Keratinocyte (primary cell): ENCODE measurements at regions not wholly inside any gene's neighbourhood (a gene's known extent, or its start where the extent isn't known, plus 50 kb on each side); places are given as distances from the start of the nearest gene placed in this dataset.
"Not testable (repeated sequence)": the region's sequence is repeated elsewhere in the genome, so short reads cannot be mapped to it uniquely, and the experiment has no call there.

Source experiments
- DNase-seq: peaks from one replicate; pipeline ENCODE4 v3.0.0-alpha.2; 2011; ENCODE audit warnings: low read depth, missing footprints, low spot score
- FAIRE-seq: peaks from 2 replicates; lab custom pipeline; 2011; peaks lifted over from hg19 to GRCh38; lab: Jason Lieb, UNC
- H2AFZ ChIP-seq: 2 replicates; pipeline ENCODE4 v1.6.0; 2012; ENCODE audit warnings: low read length, control low read depth, inconsistent platforms; ENCODE audit not compliant: control insufficient read depth
- H3K27ac ChIP-seq: 2 replicates; pipeline ENCODE4 v1.5.1; 2011; ENCODE audit warnings: low read length; ENCODE audit not compliant: control insufficient read depth, insufficient read depth
- H3K27me3 ChIP-seq: 3 replicates; pipeline ENCODE4 v1.6.0; 2011; ENCODE audit warnings: low read length; ENCODE audit not compliant: control insufficient read depth, insufficient read depth; ENCODE audit errors: extremely low read depth
- H3K36me3 ChIP-seq, 2 experiments: 2 replicates in 1 of 2; 3 replicates in 1 of 2; pipeline ENCODE4 v1.5.1; 2011; ENCODE audit warnings: low read length in 2 of 2, mild to moderate bottlenecking in 1 of 2; ENCODE audit not compliant: control insufficient read depth in 2 of 2, insufficient read depth in 2 of 2; ENCODE audit errors: extremely low read depth in 1 of 2
- H3K4me1 ChIP-seq: 3 replicates; pipeline ENCODE4 v1.5.1; 2011; ENCODE audit warnings: low read length; ENCODE audit not compliant: control insufficient read depth, insufficient read depth; ENCODE audit errors: extremely low read depth
- H3K4me2 ChIP-seq: 3 replicates; pipeline ENCODE4 v1.6.0; 2011; ENCODE audit warnings: low read depth, low read length; ENCODE audit not compliant: control insufficient read depth, insufficient read depth; ENCODE audit errors: extremely low read depth
- H3K4me3 ChIP-seq, 3 experiments: fragments of 200-600 bp in 1 of 3; sonication (generic) in 1 of 3; 2 replicates in 2 of 3; 3 replicates in 1 of 3; pipeline ENCODE4 v1.5.1; 2011 to 2016; ENCODE audit warnings: low read length in 3 of 3, mild to moderate bottlenecking in 3 of 3, control low read depth in 2 of 3, inconsistent platforms in 1 of 3, low read depth in 1 of 3, mixed read lengths in 1 of 3, mixed run types in 1 of 3, moderate library complexity in 1 of 3; ENCODE audit not compliant: control insufficient read depth in 2 of 3, insufficient read depth in 2 of 3; ENCODE audit errors: extremely low read depth in 1 of 3
- H3K79me2 ChIP-seq: 2 replicates; pipeline ENCODE4 v1.6.0; 2012; ENCODE audit warnings: low read length; ENCODE audit not compliant: control insufficient read depth, insufficient read depth
- H3K9ac ChIP-seq: 3 replicates; pipeline ENCODE4 v1.6.0; 2011; ENCODE audit warnings: low read length; ENCODE audit not compliant: control insufficient read depth, insufficient read depth; ENCODE audit errors: extremely low read depth
- H3K9me1 ChIP-seq: 3 replicates; pipeline ENCODE4 v1.6.0; 2011; ENCODE audit warnings: low read length; ENCODE audit not compliant: control insufficient read depth, insufficient read depth; ENCODE audit errors: extremely low read depth
- H3K9me3 ChIP-seq: 2 replicates; pipeline ENCODE4 v1.5.1; 2012; ENCODE audit warnings: low read depth, low read length; ENCODE audit not compliant: control insufficient read depth
- H4K20me1 ChIP-seq: 3 replicates; pipeline ENCODE4 v1.6.0; 2011; ENCODE audit warnings: low read length; ENCODE audit not compliant: control insufficient read depth, insufficient read depth; ENCODE audit errors: extremely low read depth
- CTCF ChIP-seq, 3 experiments: IDR thresholded peaks in 1 of 3; conservative IDR thresholded peaks in 1 of 3; optimal IDR thresholded peaks in 1 of 3; 2 replicates in 2 of 3; 3 replicates in 1 of 3; pipeline versions ENCODE3 to v1.5.1; 2011; ENCODE audit warnings: low read length in 3 of 3, mild to moderate bottlenecking in 3 of 3, moderate library complexity in 2 of 3, control low read depth in 1 of 3, inconsistent platforms in 1 of 3; ENCODE audit not compliant: insufficient read depth in 2 of 3; ENCODE audit errors: extremely low read depth in 1 of 3
- EZH2 ChIP-seq: IDR thresholded peaks from one replicate; pipeline ENCODE4 v1.6.1; 2012; ENCODE audit warnings: inconsistent platforms, mild to moderate bottlenecking, low read length, moderate library complexity
- dilution Hi-C: fragments of 300-500 bp; cut with MboI; formaldehyde crosslinking; loops from one replicate; pipeline ENCODE4 v1.7.0; 2020; ENCODE audit warnings: low sequenced_read_pairs; ENCODE audit not compliant: extremely low pct_ligation_motif_present

- Histone ChIP-seq H4K20me1 (peaks cover 4% of the 10 kb centered on the region), H2AFZ (no peak overlapping the region), H3K79me2 (no peaks in the 10 kb centered on the region), H3K4me1 (no peaks in the 10 kb centered on the region), H3K4me3 (no peak overlapping the region), H3K36me3 (peaks cover 24 to 54% of the 10 kb centered on the region in 2 experiments), H3K9me1 (no peaks in the 10 kb centered on the region), H3K27me3 (no peaks in the 10 kb centered on the region), H3K4me2 (no peak overlapping the region), H3K9ac (no peak overlapping the region), H3K9me3 (no peaks in the 10 kb centered on the region), H3K27ac (no peak overlapping the region)
- FAIRE-seq: no peak
- dilution Hi-C loops: no loop called here
- TF ChIP-seq EZH2 (no peak), CTCF (optimal IDR thresholded peaks at IDR 0.05 in 1 of 3, IDR thresholded peaks at IDR 0.05 in 1 of 3, conservative IDR thresholded peaks at IDR 0.05 in 1 of 3; ENCODE audit: extremely low read depth in 1 of 3, insufficient read depth in 2 of 3, low read length in 3 of 3) (no peak)
- DNase-seq: no peak
Observed at GRCh38 chr12:124374567-124374966, 79.7 kb downstream of the RFLNA start.

GRCh38 chr12:124374147-124374546 is 79.3 kb downstream of the RFLNA start:
- Histone ChIP-seq H2AFZ (no peak overlapping the region), H3K9ac (no peak overlapping the region), H3K4me3 (no peak overlapping the region), H4K20me1 (peaks cover 4% of the 10 kb centered on the region), H3K9me1 (no peaks in the 10 kb centered on the region), H3K4me1 (no peaks in the 10 kb centered on the region), H3K27me3 (no peaks in the 10 kb centered on the region), H3K9me3 (no peaks in the 10 kb centered on the region), H3K27ac (no peak overlapping the region), H3K36me3 (peaks cover 20 to 52% of the 10 kb centered on the region in 2 experiments), H3K4me2 (no peak overlapping the region), H3K79me2 (no peaks in the 10 kb centered on the region)
- dilution Hi-C loops: no loop called here
- DNase-seq (no peak), FAIRE-seq (no peak)
- TF ChIP-seq EZH2 (no peak), CTCF (optimal IDR thresholded peaks at IDR 0.05 in 1 of 3, IDR thresholded peaks at IDR 0.05 in 1 of 3, conservative IDR thresholded peaks at IDR 0.05 in 1 of 3; ENCODE audit: extremely low read depth in 1 of 3, insufficient read depth in 2 of 3, low read length in 3 of 3) (no peak)

GRCh38 chr12:124373701-124374100 is 78.8 kb downstream of the RFLNA start:
- H3K4me2 ChIP-seq, H3K4me1 ChIP-seq, dilution Hi-C loops, H4K20me1 ChIP-seq, H3K4me3 ChIP-seq, H2AFZ ChIP-seq, DNase-seq, H3K9me1 ChIP-seq, H3K27me3 ChIP-seq, H3K9ac ChIP-seq, H3K27ac ChIP-seq, H3K9me3 ChIP-seq, FAIRE-seq, H3K79me2 ChIP-seq: not testable (repeated sequence)
- peaks cover 20 to 49% of the 10 kb centered on the region in 2 experiments for H3K36me3 ChIP-seq
